Dendritic cell treated with granulocyte-macrophage colony-stimulating factor and Interleukin-4, amounts not matched to agents 40 ng/mL and 50 ng/mL, for 4 days (primary cell): ENCODE measurements at regions not wholly inside any gene's neighbourhood (a gene's known extent, or its start where the extent isn't known, plus 50 kb on each side); places are given as distances from the start of the nearest gene placed in this dataset.

Experiments used
- H3K27ac Mint-ChIP-seq: one replicate; pipeline ENCODE4 v1.8.0; 2022; ENCODE audit warnings: mild to moderate bottlenecking, mixed read lengths
- H3K27me3 Mint-ChIP-seq: one replicate; pipeline ENCODE4 v1.8.0; 2022; ENCODE audit warnings: mild to moderate bottlenecking, mixed read lengths
- H3K36me3 Mint-ChIP-seq: one replicate; pipeline ENCODE4 v1.8.0; 2022; ENCODE audit warnings: low read depth, mixed read lengths
- H3K4me1 Mint-ChIP-seq: one replicate; pipeline ENCODE4 v1.8.0; 2022; ENCODE audit warnings: low read depth, mixed read lengths
- H3K4me3 Mint-ChIP-seq: one replicate; pipeline ENCODE4 v1.8.0; 2022; ENCODE audit warnings: mild to moderate bottlenecking, moderate library complexity, mixed read lengths
- H3K9me3 Mint-ChIP-seq: one replicate; pipeline ENCODE4 v1.8.0; 2022; ENCODE audit warnings: mixed read lengths
- intact Hi-C: fragments of 100-400 bp; cut with micrococcal nuclease; formaldehyde crosslinking; loops from one replicate; pipeline ENCODE4 v1.15.0; 2022

GRCh38 chr11:106369224-106369623 lies 291.8 kb downstream of the AASDHPPT start:
- intact Hi-C loops: no loop called here
- Mint-ChIP-seq H3K36me3 (no peaks in the 10 kb centered on the region), H3K27ac (no peak overlapping the region), H3K9me3 (peaks cover 17% of the 10 kb centered on the region), H3K4me1 (no peaks in the 10 kb centered on the region), H3K27me3 (no peaks in the 10 kb centered on the region), H3K4me3 (no peak overlapping the region)

DNA sequence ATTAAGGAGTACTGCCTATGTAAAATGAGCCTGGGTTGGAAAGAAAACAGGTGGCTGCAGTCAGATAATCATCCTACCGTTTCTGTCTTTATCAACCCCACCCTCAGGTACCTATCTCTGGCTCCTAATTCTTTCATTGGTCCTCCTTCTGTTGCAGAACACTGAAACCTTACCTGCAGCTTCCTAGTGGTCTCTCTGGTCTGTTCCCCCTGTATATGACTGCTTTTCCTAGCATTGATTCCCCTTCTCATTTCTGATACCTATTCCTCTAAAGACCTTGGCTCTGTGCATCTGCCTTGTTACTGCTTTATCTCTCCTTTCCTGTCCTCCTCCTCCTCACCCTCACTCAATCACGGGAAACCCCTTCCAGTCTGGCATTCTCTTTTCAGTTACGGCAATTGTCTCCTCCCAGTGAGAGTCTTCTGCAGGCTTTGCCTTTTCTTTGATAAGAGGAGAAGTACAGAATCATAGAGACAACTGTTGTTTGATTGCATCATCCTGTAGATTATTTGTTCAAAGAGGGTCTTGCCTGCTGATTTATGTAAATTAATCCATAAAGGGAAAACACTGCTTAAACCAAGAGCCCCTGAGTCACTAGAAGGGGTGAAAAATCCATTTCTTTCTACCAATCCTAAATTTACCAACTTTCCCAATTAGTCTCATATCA lies 301.2 kb downstream of the AASDHPPT start:
- H3K36me3 Mint-ChIP-seq: no peaks in the 10 kb centered on the region
- no peak overlapping the region for H3K4me3 Mint-ChIP-seq
- H3K27me3 Mint-ChIP-seq: no peaks in the 10 kb centered on the region
- no peak overlapping the region for H3K27ac Mint-ChIP-seq
- H3K9me3 Mint-ChIP-seq: peaks cover 31% of the 10 kb centered on the region
- no peaks in the 10 kb centered on the region for H3K4me1 Mint-ChIP-seq
- intact Hi-C loops: no loop called here

GRCh38 chr11:106379265-106379664 lies 301.8 kb downstream of the AASDHPPT start:
- H3K4me1 Mint-ChIP-seq: no peaks in the 10 kb centered on the region
- intact Hi-C loops: no loop called here

DNA sequence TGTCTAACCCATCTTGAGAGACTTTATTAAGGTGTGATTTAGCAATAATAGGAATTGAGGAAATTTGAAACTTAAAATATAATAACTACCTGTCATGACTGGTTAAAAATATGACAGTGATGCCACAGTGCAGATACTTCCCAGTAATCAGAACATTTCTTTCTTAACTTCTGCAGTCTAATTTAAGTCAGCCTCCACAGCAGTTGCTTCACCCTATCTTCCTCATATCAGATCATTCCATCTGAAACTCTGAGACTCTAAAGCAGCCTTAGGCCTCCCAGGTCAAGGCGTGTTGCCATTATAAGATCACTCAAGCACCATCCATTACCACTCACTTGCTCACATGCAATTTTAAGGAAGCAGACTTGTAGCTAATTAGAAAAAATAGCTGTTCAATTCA lies 302.2 kb downstream of the AASDHPPT start:
- Mint-ChIP-seq H3K27me3 (no peaks in the 10 kb centered on the region), H3K4me1 (no peaks in the 10 kb centered on the region), H3K36me3 (no peaks in the 10 kb centered on the region), H3K27ac (no peak overlapping the region), H3K4me3 (no peak overlapping the region), H3K9me3 (peaks cover 36% of the 10 kb centered on the region)
- intact Hi-C loops: no loop called here

More at GRCh38 chr11:106379265-106379664, 301.8 kb downstream of the AASDHPPT start:
- no peak overlapping the region for H3K4me3 Mint-ChIP-seq
- H3K27me3 Mint-ChIP-seq: no peaks in the 10 kb centered on the region
- no peak overlapping the region for H3K27ac Mint-ChIP-seq
- H3K36me3 Mint-ChIP-seq: no peaks in the 10 kb centered on the region
- H3K9me3 Mint-ChIP-seq: peaks cover 36% of the 10 kb centered on the region

GRCh38 chr11:106381895-106382294 lies 304.4 kb downstream of the AASDHPPT start:
- intact Hi-C loops: no loop called here
- H3K4me1 Mint-ChIP-seq: no peaks in the 10 kb centered on the region
- peaks cover 30% of the 10 kb centered on the region for H3K9me3 Mint-ChIP-seq
- no peaks in the 10 kb centered on the region for H3K36me3 Mint-ChIP-seq
- no peaks in the 10 kb centered on the region for H3K27me3 Mint-ChIP-seq
- H3K27ac Mint-ChIP-seq: no peak overlapping the region
- H3K4me3 Mint-ChIP-seq: no peak overlapping the region

GRCh38 chr11:106384429-106384828 lies 307.0 kb downstream of the AASDHPPT start:
- H3K27ac Mint-ChIP-seq: no peak overlapping the region
- peaks cover 29% of the 10 kb centered on the region for H3K9me3 Mint-ChIP-seq
- intact Hi-C loops: no loop called here
- H3K27me3 Mint-ChIP-seq: no peaks in the 10 kb centered on the region
- H3K4me3 Mint-ChIP-seq: no peak overlapping the region
- H3K36me3 Mint-ChIP-seq: no peaks in the 10 kb centered on the region
- no peaks in the 10 kb centered on the region for H3K4me1 Mint-ChIP-seq

- Mint-ChIP-seq H3K4me1 (no peaks in the 10 kb centered on the region), H3K27me3 (no peaks in the 10 kb centered on the region), H3K4me3 (no peak overlapping the region), H3K27ac (no peak overlapping the region), H3K9me3 (peaks cover 29% of the 10 kb centered on the region), H3K36me3 (no peaks in the 10 kb centered on the region)
- intact Hi-C loops: no loop called here
Observed at GRCh38 chr11:106386519-106386918, 309.1 kb downstream of the AASDHPPT start.

DNA sequence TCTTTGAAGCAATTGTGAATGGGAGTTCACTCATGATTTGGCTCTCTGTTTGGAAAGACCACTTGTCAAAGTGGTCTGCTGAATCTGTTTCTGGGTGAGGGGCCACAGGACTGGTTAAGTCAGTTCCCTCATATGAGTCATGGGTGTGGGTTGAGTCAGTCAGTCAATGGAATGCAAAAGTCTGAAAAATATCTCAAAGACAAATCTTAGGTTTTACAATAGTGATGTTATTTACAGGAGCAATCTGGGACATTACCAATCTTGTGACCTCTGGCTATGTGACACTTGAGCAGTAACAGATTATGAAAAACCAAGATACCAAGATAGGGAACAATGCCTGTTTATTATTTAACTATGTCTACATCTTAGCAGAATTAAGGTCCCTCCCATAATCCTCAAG lies 311.6 kb downstream of the AASDHPPT start:
- no peaks in the 10 kb centered on the region for H3K4me1 Mint-ChIP-seq

GRCh38 chr11:106390078-106390477 lies 312.6 kb downstream of the AASDHPPT start:
- Mint-ChIP-seq H3K27me3 (no peaks in the 10 kb centered on the region), H3K4me1 (no peaks in the 10 kb centered on the region), H3K27ac (no peak overlapping the region), H3K4me3 (no peak overlapping the region), H3K9me3 (peaks cover 18% of the 10 kb centered on the region), H3K36me3 (no peaks in the 10 kb centered on the region)
- intact Hi-C loops: no loop called here

More for the DNA sequence above, 311.6 kb downstream of the AASDHPPT start:
- intact Hi-C loops: no loop called here
- no peaks in the 10 kb centered on the region for H3K27me3 Mint-ChIP-seq
- H3K4me3 Mint-ChIP-seq: no peak overlapping the region
- H3K27ac Mint-ChIP-seq: no peak overlapping the region
- H3K9me3 Mint-ChIP-seq: peaks cover 15% of the 10 kb centered on the region
- H3K36me3 Mint-ChIP-seq: no peaks in the 10 kb centered on the region

GRCh38 chr11:106391771-106392420 lies 314.4 kb downstream of the AASDHPPT start:
- H3K27me3 Mint-ChIP-seq: no peaks in the 10 kb centered on the region
- no peaks in the 10 kb centered on the region for H3K4me1 Mint-ChIP-seq
- H3K36me3 Mint-ChIP-seq: no peaks in the 10 kb centered on the region
- H3K4me3 Mint-ChIP-seq: no peak overlapping the region
- intact Hi-C loops: no loop called here
- no peak overlapping the region for H3K27ac Mint-ChIP-seq
- peaks cover 32% of the 10 kb centered on the region for H3K9me3 Mint-ChIP-seq

DNA sequence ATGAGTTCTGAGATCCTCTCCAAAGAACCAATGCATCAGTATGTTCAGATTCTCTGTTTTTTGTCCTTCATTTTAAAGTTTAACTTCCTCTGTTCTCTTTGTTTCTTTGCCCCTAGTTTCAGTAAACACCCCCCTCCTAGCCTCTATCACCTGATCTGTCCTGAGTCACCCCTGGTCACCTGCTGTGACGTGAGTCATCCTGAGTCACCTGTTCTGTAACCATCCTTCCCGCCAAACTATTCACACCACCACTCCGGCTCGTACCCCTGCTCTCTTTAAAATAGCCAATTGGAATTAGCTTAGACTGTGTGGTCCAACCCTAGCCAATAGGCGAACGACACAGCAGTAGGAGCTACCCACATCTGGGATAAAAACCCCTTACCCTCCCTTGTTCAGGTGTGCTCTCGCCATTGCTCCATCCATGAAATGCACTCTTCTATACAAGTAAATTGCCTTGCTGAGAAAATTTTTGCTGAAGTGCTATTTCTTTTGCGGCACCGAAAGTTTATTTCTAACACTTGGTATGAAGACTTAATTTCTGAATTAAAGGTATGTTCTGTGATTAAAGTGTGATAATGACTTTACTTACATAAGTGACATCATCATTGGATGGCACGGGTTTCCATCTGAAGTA lies 318.4 kb downstream of the AASDHPPT start:
- H3K27ac Mint-ChIP-seq: no peak overlapping the region
- H3K9me3 Mint-ChIP-seq: peaks cover 34% of the 10 kb centered on the region
- H3K4me1 Mint-ChIP-seq: no peaks in the 10 kb centered on the region
- no peak overlapping the region for H3K4me3 Mint-ChIP-seq
- intact Hi-C loops: no loop called here
- H3K27me3 Mint-ChIP-seq: no peaks in the 10 kb centered on the region
- no peaks in the 10 kb centered on the region for H3K36me3 Mint-ChIP-seq

DNA sequence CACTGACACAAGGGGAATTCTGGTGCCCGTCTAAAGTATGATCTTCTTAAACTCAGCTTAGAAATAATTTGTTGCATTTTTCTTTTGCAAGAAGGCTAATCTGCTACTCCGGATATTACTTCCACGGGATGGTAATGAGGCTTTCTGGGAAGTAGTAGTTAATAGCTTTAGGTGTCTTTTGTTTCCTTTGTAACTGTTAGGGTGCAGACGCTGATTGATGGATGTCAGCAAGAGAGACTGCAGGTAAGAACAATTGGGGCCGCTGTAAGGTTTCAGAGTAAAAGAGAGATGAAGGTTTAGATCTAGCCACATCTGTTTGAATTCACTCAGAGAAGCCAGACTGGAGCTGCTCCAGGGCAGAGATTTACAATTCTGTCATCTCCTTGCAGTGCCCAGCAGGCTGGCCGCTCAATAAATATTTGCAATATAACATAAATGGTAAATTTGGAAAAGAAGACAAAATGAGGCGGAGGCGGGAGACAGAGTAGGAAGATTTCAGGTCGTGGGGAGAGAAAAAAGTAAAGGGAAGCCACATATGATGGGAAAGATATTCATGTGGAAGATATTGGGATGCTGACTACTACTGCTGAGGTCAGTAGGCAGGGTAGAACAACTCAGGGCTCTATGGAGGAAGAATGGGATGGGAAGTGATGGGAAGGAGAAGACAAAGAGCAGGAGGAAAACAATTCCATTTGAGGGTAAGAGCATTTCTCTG lies 320.5 kb downstream of the AASDHPPT start:
- Mint-ChIP-seq H3K27me3 (no peaks in the 10 kb centered on the region), H3K4me1 (no peaks in the 10 kb centered on the region), H3K4me3 (no peak overlapping the region), H3K27ac (no peak overlapping the region), H3K36me3 (no peaks in the 10 kb centered on the region), H3K9me3 (peaks cover 34% of the 10 kb centered on the region)
- intact Hi-C loops: no loop called here

DNA sequence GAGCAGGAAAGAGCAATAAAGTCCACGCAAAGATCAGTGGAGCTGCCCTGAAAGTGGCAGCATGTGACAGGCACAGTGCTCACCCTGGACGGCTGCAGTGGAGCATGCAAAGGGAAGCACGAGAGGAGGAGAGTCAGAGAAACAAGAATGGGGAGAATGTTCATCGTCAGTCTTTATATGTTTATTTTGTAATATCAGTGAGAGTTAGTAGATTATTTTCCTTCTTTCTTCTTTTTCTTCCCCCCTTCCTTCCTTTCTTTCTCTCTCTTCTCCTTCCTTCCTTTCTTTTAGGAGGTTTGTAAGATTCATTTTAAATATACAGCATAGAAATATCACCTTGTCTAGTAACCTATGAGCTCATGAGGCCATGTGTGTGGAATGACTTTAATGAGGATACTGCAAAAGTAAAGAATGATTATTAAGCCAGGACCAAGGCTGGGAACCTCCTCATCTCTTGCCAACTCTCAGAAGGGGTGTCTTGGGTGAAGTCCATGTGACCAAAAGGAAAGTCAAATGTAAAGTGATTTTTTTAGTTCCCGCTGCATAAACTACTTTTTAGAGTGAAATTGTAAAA lies 321.1 kb downstream of the AASDHPPT start:
- intact Hi-C loops: no loop called here
- no peaks in the 10 kb centered on the region for H3K27me3 Mint-ChIP-seq

GRCh38 chr11:106399076-106399511 lies 321.6 kb downstream of the AASDHPPT start:
- Mint-ChIP-seq H3K27me3 (no peaks in the 10 kb centered on the region), H3K27ac (no peak overlapping the region), H3K4me1 (no peaks in the 10 kb centered on the region), H3K36me3 (no peaks in the 10 kb centered on the region), H3K9me3 (peaks cover 34% of the 10 kb centered on the region), H3K4me3 (no peak overlapping the region)
- intact Hi-C loops: no loop called here

More for the DNA sequence above, 321.1 kb downstream of the AASDHPPT start:
- Mint-ChIP-seq H3K4me1 (no peaks in the 10 kb centered on the region), H3K27ac (no peak overlapping the region), H3K4me3 (no peak overlapping the region), H3K36me3 (no peaks in the 10 kb centered on the region), H3K9me3 (peaks cover 34% of the 10 kb centered on the region)
